GM19035 (cell line): ENCODE measurements at regions not wholly inside any gene's neighbourhood (a gene's known extent, or its start where the extent isn't known, plus 50 kb on each side); places are given as distances from the start of the nearest gene placed in this dataset.
A peak's percentile ranks its signal among the peaks of the same experiment; 100 is the strongest.

Experiments used
- ATAC-seq: cut with Tn5 transposase; IDR thresholded peaks from one replicate; pipeline ENCODE4 v1.9.1; 2021; ENCODE audit not compliant: unreplicated experiment

GRCh38 chr17:72421128-72422092, 300.6 kb downstream of the SOX9 start:
- ATAC-seq: peak; percentile 42

- peak; percentile 29 for ATAC-seq
These were observed 301.3 kb downstream of the SOX9 start for GRCh38 chr17:72422204-72422504.

- ATAC-seq: peak; percentile 47
These were observed 301.9 kb downstream of the SOX9 start for GRCh38 chr17:72422505-72423285.

GRCh38 chr17:72423286-72423589, 302.4 kb downstream of the SOX9 start:
- no peak for ATAC-seq

- ATAC-seq: no peak
These were observed 302.9 kb downstream of the SOX9 start for GRCh38 chr17:72423718-72424117.

- ATAC-seq: no peak
These were observed 303.8 kb downstream of the SOX9 start for GRCh38 chr17:72424505-72425117.

- ATAC-seq: no peak
These were observed 304.4 kb downstream of the SOX9 start for GRCh38 chr17:72425133-72425793.

GRCh38 chr17:72425794-72426168, 305.0 kb downstream of the SOX9 start:
- no peak for ATAC-seq

GRCh38 chr17:72426321-72426720, 305.5 kb downstream of the SOX9 start:
- ATAC-seq: no peak

GRCh38 chr17:72426948-72427760, 306.3 kb downstream of the SOX9 start:
- ATAC-seq: no peak

GRCh38 chr17:72427761-72428109, 306.9 kb downstream of the SOX9 start:
- no peak for ATAC-seq

GRCh38 chr17:72429066-72429638, 308.3 kb downstream of the SOX9 start:
- ATAC-seq: no peak

- ATAC-seq: no peak
These were observed 310.0 kb downstream of the SOX9 start for GRCh38 chr17:72430611-72431432.

GRCh38 chr17:72432143-72432621, 311.4 kb downstream of the SOX9 start:
- no peak for ATAC-seq

- no peak for ATAC-seq
These were observed 312.1 kb downstream of the SOX9 start for GRCh38 chr17:72432881-72433280.

- ATAC-seq: no peak
These were observed 313.0 kb downstream of the SOX9 start for GRCh38 chr17:72433797-72434196.

GRCh38 chr17:72434581-72434980, 313.8 kb downstream of the SOX9 start:
- ATAC-seq: no peak

- no peak for ATAC-seq
These were observed 314.3 kb downstream of the SOX9 start for GRCh38 chr17:72434991-72435618.

- no peak for ATAC-seq
These were observed 318.0 kb downstream of the SOX9 start for GRCh38 chr17:72438783-72439182.
